Astrocyte (in vitro differentiated cells and primary cell): ENCODE measurements at regions not wholly inside any gene's neighbourhood (a gene's known extent, or its start where the extent isn't known, plus 50 kb on each side); places are given as distances from the start of the nearest gene placed in this dataset.
A peak's percentile ranks its signal among the peaks of the same experiment; 100 is the strongest.

Experiments used
- DNase-seq: peaks from one replicate; pipeline ENCODE4 v3.0.0-alpha.2; 2010; ENCODE audit warnings: low read depth
- FAIRE-seq: peaks from 2 replicates; lab custom pipeline; 2011; peaks lifted over from hg19 to GRCh38; lab: Jason Lieb, UNC
- H2AFZ ChIP-seq: 2 replicates; pipeline ENCODE4 v1.6.0; 2012; ENCODE audit warnings: low read depth, low read length, inconsistent platforms
- H3K27ac ChIP-seq: 2 replicates; pipeline ENCODE4 v1.5.1; 2011; ENCODE audit warnings: low read depth, low read length, inconsistent platforms
- H3K27me3 ChIP-seq: 2 replicates; pipeline ENCODE4 v1.6.0; 2011; ENCODE audit warnings: low read length, inconsistent platforms; ENCODE audit not compliant: insufficient read depth
- H3K36me3 ChIP-seq: 2 replicates; pipeline ENCODE4 v1.5.1; 2011; ENCODE audit warnings: low read length, inconsistent platforms; ENCODE audit not compliant: insufficient read depth
- H3K4me1 ChIP-seq: 2 replicates; pipeline ENCODE4 v1.5.1; 2011; ENCODE audit warnings: low read length, inconsistent platforms; ENCODE audit not compliant: insufficient read depth
- H3K4me2 ChIP-seq: 2 replicates; pipeline ENCODE4 v1.6.0; 2012; ENCODE audit warnings: low read length, inconsistent platforms
- H3K4me3 ChIP-seq: 2 replicates; pipeline ENCODE4 v1.5.1; 2011; ENCODE audit warnings: low read depth, mild to moderate bottlenecking, low read length, inconsistent platforms; ENCODE audit not compliant: insufficient read depth
- H3K79me2 ChIP-seq: 2 replicates; pipeline ENCODE4 v1.6.0; 2012; ENCODE audit warnings: mild to moderate bottlenecking, low read length, inconsistent platforms; ENCODE audit not compliant: insufficient read depth
- H3K9ac ChIP-seq: 2 replicates; pipeline ENCODE4 v1.6.0; 2012; ENCODE audit warnings: mild to moderate bottlenecking, low read length, inconsistent platforms
- H3K9me3 ChIP-seq: 2 replicates; pipeline ENCODE4 v1.5.1; 2012; ENCODE audit warnings: low read depth, mild to moderate bottlenecking, low read length, inconsistent platforms; ENCODE audit not compliant: insufficient read depth
- H4K20me1 ChIP-seq: 2 replicates; pipeline ENCODE4 v1.6.0; 2012; ENCODE audit warnings: low read length, inconsistent platforms; ENCODE audit not compliant: insufficient read depth
- H3K27ac Mint-ChIP-seq: one replicate; pipeline ENCODE4 v1.8.0; 2021; ENCODE audit warnings: mild to moderate bottlenecking, mixed read lengths; ENCODE audit not compliant: unreplicated experiment
- H3K27me3 Mint-ChIP-seq: one replicate; pipeline ENCODE4 v1.8.0; 2021; ENCODE audit warnings: low read depth, mixed read lengths; ENCODE audit not compliant: unreplicated experiment
- H3K36me3 Mint-ChIP-seq: one replicate; pipeline ENCODE4 v1.8.0; 2021; ENCODE audit warnings: low read depth, mixed read lengths; ENCODE audit not compliant: unreplicated experiment
- H3K4me1 Mint-ChIP-seq: one replicate; pipeline ENCODE4 v1.8.0; 2021; ENCODE audit warnings: low read depth, mixed read lengths; ENCODE audit not compliant: unreplicated experiment
- H3K4me3 Mint-ChIP-seq: one replicate; pipeline ENCODE4 v1.8.0; 2021; ENCODE audit warnings: mild to moderate bottlenecking, moderate library complexity, mixed read lengths; ENCODE audit not compliant: unreplicated experiment
- H3K9me3 Mint-ChIP-seq: one replicate; pipeline ENCODE4 v1.8.0; 2021; ENCODE audit warnings: mild to moderate bottlenecking, mixed read lengths; ENCODE audit not compliant: unreplicated experiment
- EZH2 ChIP-seq: IDR thresholded peaks from 2 replicates; pipeline ENCODE4 v1.6.1; 2012; ENCODE audit warnings: mild to moderate bottlenecking, low read length, inconsistent platforms; ENCODE audit not compliant: insufficient read depth
- TF ChIP-seq, protein P1 (sequence below): IDR thresholded peaks from 2 replicates; pipeline ENCODE4 v1.5.1; 2011; ENCODE audit warnings: low read depth, mild to moderate bottlenecking, inconsistent platforms, low read length, moderate library complexity; ENCODE audit not compliant: insufficient read depth

DNA sequence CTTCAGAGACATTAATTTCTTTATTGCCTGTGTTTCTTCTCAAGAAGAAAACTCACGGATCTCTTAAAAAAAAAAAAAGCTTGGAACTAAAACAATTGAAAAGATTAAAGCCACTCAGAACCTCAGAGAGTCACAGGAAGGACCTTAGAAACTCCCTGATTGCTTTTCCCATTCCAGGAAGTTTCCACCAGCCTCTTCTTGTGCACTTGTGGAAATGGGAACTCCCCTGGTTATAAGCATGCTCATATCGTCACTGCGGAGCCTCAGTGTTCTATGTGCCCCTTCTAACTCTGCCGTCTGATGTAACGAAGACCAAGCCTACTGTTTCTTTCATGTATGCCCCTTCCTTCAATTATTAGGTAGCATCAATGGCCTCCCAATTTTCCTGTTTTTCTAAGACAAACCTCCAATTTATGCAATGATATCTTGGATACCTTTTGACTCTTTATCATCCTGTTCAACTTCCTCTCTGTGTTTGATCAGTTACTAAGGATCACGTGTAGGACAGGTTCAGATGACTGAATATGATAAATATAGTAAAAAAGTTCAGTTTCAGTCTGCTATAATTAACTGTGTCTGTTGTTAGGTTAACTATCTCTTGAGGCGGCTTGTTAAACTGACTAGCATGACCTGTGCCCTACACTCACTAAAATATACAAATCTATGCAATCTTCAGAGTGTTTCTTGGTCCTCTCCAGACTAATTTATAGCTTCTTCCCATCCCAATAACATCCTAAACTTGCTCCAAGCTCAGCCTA, 593.7 kb upstream of the CHAC2 start:
- no peaks in the 10 kb centered on the region for H3K9me3 Mint-ChIP-seq
- no peak for DNase-seq
- H3K4me3 Mint-ChIP-seq: no peak overlapping the region
- H3K4me1 Mint-ChIP-seq: peaks cover 2% of the 10 kb centered on the region
- H3K27ac ChIP-seq: no peak overlapping the region
- no peak overlapping the region for H3K4me3 ChIP-seq
- H3K36me3 ChIP-seq: no peaks in the 10 kb centered on the region
- no peak overlapping the region for H3K4me2 ChIP-seq
- H3K36me3 Mint-ChIP-seq: no peaks in the 10 kb centered on the region
- no peaks in the 10 kb centered on the region for H3K27me3 Mint-ChIP-seq
- TF ChIP-seq, protein P1, sequence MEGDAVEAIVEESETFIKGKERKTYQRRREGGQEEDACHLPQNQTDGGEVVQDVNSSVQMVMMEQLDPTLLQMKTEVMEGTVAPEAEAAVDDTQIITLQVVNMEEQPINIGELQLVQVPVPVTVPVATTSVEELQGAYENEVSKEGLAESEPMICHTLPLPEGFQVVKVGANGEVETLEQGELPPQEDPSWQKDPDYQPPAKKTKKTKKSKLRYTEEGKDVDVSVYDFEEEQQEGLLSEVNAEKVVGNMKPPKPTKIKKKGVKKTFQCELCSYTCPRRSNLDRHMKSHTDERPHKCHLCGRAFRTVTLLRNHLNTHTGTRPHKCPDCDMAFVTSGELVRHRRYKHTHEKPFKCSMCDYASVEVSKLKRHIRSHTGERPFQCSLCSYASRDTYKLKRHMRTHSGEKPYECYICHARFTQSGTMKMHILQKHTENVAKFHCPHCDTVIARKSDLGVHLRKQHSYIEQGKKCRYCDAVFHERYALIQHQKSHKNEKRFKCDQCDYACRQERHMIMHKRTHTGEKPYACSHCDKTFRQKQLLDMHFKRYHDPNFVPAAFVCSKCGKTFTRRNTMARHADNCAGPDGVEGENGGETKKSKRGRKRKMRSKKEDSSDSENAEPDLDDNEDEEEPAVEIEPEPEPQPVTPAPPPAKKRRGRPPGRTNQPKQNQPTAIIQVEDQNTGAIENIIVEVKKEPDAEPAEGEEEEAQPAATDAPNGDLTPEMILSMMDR: no peak
- TF ChIP-seq EZH2: no peak
- no peaks in the 10 kb centered on the region for H4K20me1 ChIP-seq
- no peaks in the 10 kb centered on the region for H3K27me3 ChIP-seq
- no peak overlapping the region for H3K9ac ChIP-seq
- no peaks in the 10 kb centered on the region for H3K9me3 ChIP-seq
- H3K27ac Mint-ChIP-seq: no peak overlapping the region
- FAIRE-seq: no peak
- H2AFZ ChIP-seq: no peak overlapping the region
- no peaks in the 10 kb centered on the region for H3K79me2 ChIP-seq
- no peaks in the 10 kb centered on the region for H3K4me1 ChIP-seq

DNA sequence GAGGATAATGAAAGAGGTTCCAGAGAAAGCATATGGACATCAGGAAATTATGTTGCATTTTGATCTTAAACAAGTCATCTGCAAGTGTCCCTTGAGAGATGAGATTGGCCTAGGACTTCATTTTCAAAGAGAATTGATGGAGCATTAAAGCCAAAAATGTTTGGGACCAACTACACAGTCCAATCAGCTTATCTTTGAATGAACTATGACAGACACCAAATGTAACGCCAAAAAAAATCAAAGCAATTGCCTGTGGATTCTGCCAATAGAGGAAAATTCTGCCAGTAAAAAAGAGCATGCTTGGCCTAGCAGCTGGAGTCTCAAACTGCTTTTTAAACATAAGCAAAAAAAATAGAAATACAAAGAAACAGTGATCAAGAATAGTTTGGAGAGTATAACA, 594.5 kb upstream of the CHAC2 start:
- Histone ChIP-seq H3K27me3 (no peaks in the 10 kb centered on the region), H3K27ac (no peak overlapping the region), H3K79me2 (no peaks in the 10 kb centered on the region), H3K9me3 (no peaks in the 10 kb centered on the region), H2AFZ (no peak overlapping the region), H3K4me2 (no peak overlapping the region), H3K4me3 (no peak overlapping the region), H3K4me1 (no peaks in the 10 kb centered on the region), H4K20me1 (no peaks in the 10 kb centered on the region), H3K36me3 (no peaks in the 10 kb centered on the region), H3K9ac (no peak overlapping the region)
- Mint-ChIP-seq H3K9me3 (no peaks in the 10 kb centered on the region), H3K36me3 (no peaks in the 10 kb centered on the region), H3K4me3 (no peak overlapping the region), H3K27ac (no peak overlapping the region), H3K27me3 (no peaks in the 10 kb centered on the region), H3K4me1 (peaks cover 2% of the 10 kb centered on the region)
- no peak for FAIRE-seq
- no peak for DNase-seq
- TF ChIP-seq, protein P1: no peak
- no peak for TF ChIP-seq EZH2

- Histone ChIP-seq H3K9ac (no peak overlapping the region), H3K9me3 (no peaks in the 10 kb centered on the region), H3K36me3 (no peaks in the 10 kb centered on the region), H3K4me1 (no peaks in the 10 kb centered on the region), H3K4me2 (no peak overlapping the region), H2AFZ (no peak overlapping the region), H3K27ac (no peak overlapping the region), H3K4me3 (no peak overlapping the region), H3K27me3 (no peaks in the 10 kb centered on the region), H4K20me1 (no peaks in the 10 kb centered on the region), H3K79me2 (no peaks in the 10 kb centered on the region)
- H3K4me3 Mint-ChIP-seq: no peak overlapping the region
- TF ChIP-seq, protein P1: no peak
- TF ChIP-seq EZH2: no peak
- no peaks in the 10 kb centered on the region for H3K27me3 Mint-ChIP-seq
- peak; percentile 43 for FAIRE-seq
- H3K36me3 Mint-ChIP-seq: no peaks in the 10 kb centered on the region
- no peak overlapping the region for H3K27ac Mint-ChIP-seq
- H3K9me3 Mint-ChIP-seq: peaks cover 2% of the 10 kb centered on the region
- DNase-seq: peak; percentile 31
- peaks cover 2% of the 10 kb centered on the region for H3K4me1 Mint-ChIP-seq
Observed at GRCh38 chr2:53170466-53170865, 597.1 kb upstream of the CHAC2 start.
